Epidermal melanocyte (primary cell): ENCODE measurements at regions not wholly inside any gene's neighbourhood (a gene's known extent, or its start where the extent isn't known, plus 50 kb on each side); places are given as distances from the start of the nearest gene placed in this dataset.

Experiments used
- DNase-seq: peaks from one replicate; pipeline ENCODE4 v3.0.0; 2011; ENCODE audit warnings: low spot score; ENCODE audit not compliant: insufficient read length

- no peak for DNase-seq
Measured at GRCh38 chr3:65042675-65043074, 354.9 kb upstream of the ADAMTS9 start.

GRCh38 chr3:65039754-65040210 is 352.0 kb upstream of the ADAMTS9 start:
- no peak for DNase-seq

GRCh38 chr3:65037861-65038260 is 350.1 kb upstream of the ADAMTS9 start:
- DNase-seq = no peak

DNA sequence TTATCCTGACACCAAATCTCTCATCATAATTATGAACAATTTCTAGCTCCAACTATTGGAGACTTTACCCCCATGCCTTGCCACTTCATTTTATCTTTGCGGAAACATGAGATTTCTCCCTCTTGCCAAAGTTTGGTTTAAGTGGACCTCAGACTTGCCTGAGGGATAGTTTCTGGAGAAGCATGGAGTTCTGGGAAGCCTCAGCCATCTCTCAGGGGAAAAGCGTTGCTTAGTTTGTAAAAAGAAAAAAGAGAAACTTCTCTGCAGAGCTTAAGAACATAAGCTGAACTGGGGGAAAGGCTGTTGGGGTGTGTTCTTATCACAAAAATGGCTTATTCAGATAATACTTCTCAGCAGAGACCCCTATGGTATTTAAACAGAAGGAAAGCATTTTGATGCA is 347.4 kb upstream of the ADAMTS9 start:
- no peak for DNase-seq

GRCh38 chr3:65033576-65033975 is 345.8 kb upstream of the ADAMTS9 start:
- no peak for DNase-seq

- DNase-seq = no peak
Measured at GRCh38 chr3:65030847-65031463, 343.2 kb upstream of the ADAMTS9 start.

- DNase-seq = no peak
Measured at GRCh38 chr3:65030014-65030627, 342.3 kb upstream of the ADAMTS9 start.

DNA sequence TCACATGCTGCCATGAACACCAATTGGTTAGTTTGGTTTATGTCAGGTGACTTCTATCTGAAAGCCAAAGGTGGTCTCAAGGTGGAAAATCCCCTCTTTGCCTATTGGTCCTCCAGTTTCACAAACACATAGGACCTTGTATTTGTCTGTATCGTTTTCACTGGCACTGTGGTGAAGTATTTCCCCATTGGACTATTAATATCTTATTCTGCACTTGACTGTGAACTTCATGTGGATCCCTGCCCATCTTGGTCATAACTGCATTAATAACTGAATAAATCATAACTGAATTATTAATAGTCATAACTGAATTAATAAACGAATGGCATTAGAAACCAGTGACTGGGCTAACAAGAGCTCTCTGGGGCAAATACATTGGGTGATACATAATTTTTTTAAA is 341.3 kb upstream of the ADAMTS9 start:
- no peak for DNase-seq

DNA sequence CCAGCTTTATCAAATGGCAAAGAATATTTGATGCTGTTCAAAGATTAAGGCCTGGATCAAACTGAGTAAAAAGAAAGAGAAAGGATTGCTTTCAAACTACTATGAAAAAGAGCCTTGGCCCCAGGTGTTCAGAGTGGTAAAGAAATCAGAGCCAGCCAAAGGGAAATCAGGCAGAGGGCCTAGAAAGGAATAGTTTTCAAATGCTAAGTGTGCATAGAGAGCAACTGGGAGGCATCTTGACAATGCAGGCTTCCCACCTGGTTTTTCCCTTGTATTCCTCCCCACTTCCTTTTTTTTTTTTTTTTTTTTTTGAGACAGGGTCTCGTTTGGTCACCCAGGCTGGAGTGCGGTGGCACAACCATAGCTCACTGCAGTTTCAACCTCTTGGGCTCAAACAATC is 340.2 kb upstream of the ADAMTS9 start:
- DNase-seq = no peak

GRCh38 chr3:65027335-65027734 is 339.5 kb upstream of the ADAMTS9 start:
- DNase-seq = no peak

GRCh38 chr3:65026151-65026550 is 338.4 kb upstream of the ADAMTS9 start:
- DNase-seq = no peak

GRCh38 chr3:65024148-65024547 is 336.3 kb upstream of the ADAMTS9 start:
- DNase-seq = no peak

DNA sequence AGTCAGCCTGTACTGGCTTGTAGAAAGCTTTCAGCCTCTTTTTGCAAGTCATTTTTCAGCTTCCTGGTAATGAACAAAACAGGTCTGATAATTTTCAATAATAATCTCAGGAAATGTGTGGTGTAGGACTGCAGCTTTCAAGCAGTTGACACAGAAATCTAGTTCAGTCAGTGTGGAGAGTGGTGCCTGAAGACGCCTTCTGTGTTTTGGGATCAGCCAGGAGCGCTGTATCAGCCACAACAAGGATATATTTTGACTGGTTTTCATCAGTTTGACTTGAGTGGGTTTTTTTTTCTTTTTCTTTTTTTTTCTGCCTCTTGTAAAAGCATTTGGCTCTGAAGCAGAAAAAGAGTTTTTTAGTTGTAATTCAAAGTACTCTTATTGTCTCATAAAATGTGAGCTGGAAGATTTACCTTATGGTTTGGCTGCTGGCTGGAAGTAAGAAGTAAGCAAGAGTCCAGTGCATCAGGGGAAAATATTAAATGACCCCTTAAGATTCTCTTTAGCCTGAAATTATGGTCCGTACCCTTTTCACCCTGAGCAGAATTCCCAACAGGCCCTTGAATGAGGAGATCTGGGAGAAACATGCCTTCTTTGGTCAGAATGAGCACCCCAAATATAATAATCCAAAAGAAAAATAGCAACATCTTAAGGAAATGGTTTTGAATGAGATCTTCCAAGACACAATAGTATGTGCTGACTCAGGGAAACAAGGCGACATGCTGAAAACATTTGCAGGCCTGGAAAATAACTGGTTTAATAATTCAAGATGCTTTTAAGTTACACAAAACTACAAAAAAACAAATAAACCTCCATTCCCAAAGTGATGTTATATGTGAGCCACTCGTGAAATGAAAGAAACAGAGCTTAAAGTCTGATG is 332.7 kb upstream of the ADAMTS9 start:
- no peak for DNase-seq

- no peak for DNase-seq
Measured at GRCh38 chr3:65019443-65020055, 331.7 kb upstream of the ADAMTS9 start.

DNA sequence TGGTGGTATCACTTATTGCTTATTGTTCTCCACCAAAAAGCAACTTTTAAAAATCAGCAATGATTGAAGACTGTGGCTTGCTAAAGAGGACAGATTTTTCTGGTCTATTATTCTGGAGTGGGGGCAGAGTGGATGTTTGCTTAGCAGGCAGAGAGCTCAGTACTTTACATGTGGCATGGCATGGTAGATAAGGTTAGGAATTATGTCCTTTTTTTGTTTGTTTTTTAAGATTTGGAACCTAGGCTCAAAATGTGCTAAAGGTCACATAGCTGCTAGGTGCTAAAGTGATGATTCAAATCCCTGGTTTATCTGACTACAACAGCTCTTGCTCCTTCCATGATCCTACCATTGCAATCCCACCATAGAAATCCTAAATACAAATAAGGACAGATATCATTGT is 331.0 kb upstream of the ADAMTS9 start:
- no peak for DNase-seq

GRCh38 chr3:65017359-65017758 is 329.6 kb upstream of the ADAMTS9 start:
- DNase-seq = no peak

DNA sequence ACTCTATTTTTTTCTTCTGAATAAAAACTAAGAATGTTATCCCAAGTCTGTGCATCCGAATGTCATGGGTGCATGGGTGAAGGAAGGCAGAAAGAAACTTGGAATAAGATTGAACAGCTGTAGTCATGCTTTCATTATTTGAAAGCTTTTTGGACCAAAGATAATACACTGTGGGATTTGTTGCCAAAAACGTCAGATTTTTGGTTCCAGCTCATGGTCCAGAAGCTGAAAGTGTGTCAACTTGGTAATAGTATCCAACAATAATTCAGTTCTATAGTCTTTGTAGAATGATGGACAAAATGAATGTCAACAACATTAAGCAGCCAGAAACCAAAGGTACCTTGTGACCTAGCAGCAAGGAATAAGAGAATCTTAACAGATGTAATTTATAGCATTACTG is 327.9 kb upstream of the ADAMTS9 start:
- DNase-seq = no peak

- no peak for DNase-seq
Measured at GRCh38 chr3:65013053-65013452, 325.3 kb upstream of the ADAMTS9 start.

GRCh38 chr3:65006300-65006739 is 318.5 kb upstream of the ADAMTS9 start:
- DNase-seq = no peak

- no peak for DNase-seq
Measured at GRCh38 chr3:65005486-65005885, 317.7 kb upstream of the ADAMTS9 start.

DNA sequence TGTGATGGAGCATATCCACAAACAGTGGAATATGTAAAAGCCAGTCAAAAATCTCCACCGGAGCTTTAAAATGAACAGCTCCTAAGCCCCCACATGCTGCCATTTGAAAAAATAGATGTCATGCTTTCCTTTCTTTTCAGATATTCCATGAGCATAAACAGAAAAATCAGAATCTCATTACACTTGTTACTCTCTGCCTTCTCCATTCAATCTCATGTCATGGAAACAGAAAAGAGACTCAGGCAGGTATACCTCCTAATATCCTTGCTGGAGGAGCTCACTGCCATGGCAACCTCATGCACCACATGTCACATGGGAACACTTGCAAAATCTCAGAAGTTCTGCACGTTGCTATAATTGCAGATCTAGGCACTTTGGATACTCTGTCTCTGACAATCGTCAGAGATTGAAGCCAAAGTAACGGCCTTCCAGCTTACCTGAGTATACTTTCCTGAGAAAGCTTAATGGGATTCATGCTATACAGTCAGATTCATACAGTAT is 317.0 kb upstream of the ADAMTS9 start:
- DNase-seq = no peak

DNA sequence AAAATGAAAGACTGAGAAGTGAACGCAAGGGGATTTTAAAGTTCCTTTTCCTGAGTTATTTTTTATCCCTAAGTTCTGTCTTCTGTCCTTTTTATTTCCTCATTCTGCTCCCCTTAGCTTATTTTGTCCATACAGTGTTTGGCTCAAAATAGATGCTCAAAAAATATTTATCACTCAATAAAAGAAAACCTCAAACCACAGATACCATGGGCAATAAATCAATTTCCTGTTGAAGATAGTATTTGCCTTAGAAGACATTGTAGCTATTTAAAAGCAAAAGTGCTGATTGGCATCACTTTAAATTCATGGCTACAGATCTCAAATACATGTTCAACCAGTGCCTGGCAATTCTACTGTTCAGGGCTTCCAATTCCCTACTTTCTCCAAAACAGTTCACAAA is 316.5 kb upstream of the ADAMTS9 start:
- no peak for DNase-seq
